ENCODE measurements at regions not wholly inside any gene's neighbourhood (a gene's known extent, or its start where the extent isn't known, plus 50 kb on each side); places are given as distances from the start of the nearest gene placed in this dataset.

DNA sequence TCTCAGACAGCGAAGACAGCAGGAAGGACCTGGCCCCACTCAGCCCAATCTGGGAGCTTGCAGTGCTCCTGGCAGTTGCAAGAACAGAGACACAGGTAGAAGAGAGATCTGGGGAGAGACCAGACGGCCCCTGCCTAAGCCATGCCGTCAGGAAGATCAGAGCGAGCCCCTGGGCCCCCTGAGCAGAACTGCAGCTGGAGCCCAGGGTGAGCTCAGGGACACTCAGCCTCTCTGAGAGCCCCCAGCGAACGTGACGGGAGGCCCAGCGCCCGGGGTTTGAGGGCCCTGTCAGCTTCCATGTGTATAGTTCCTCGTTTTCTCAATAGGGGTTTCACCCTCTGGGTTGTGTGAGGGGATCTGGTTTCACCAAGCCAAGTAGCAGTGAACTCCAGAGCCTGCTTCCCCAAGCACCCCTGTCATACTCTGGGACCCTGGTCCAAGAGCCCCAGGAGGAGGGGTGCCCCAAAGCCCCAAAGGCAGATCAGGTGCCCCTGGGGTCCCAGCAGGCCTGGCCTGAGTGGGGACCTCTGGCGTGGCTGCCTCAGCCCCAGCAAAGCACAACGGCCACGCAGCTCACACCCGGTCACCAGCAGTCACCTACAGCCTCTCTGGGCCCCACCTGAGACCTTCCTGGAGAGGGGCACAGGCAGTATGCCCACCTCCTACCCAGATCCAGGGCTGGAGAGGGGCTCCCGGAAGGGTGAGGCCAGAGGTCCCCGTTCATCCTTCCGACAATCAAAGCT, 431.3 kb upstream of the MYT1L start:
- Histone ChIP-seq H3K9me3 (peaks cover 0 to 5% (median 2%) of the 10 kb centered on the region in 4 donors), H3K27me3 (no peaks in the 10 kb centered on the region), H3K4me1 (no peaks in the 10 kb centered on the region), H3K36me3 (no peaks in the 10 kb centered on the region), H3K4me3 (no peak overlapping the region), H3K27ac (no peak overlapping the region)
- TF ChIP-seq, protein P1, sequence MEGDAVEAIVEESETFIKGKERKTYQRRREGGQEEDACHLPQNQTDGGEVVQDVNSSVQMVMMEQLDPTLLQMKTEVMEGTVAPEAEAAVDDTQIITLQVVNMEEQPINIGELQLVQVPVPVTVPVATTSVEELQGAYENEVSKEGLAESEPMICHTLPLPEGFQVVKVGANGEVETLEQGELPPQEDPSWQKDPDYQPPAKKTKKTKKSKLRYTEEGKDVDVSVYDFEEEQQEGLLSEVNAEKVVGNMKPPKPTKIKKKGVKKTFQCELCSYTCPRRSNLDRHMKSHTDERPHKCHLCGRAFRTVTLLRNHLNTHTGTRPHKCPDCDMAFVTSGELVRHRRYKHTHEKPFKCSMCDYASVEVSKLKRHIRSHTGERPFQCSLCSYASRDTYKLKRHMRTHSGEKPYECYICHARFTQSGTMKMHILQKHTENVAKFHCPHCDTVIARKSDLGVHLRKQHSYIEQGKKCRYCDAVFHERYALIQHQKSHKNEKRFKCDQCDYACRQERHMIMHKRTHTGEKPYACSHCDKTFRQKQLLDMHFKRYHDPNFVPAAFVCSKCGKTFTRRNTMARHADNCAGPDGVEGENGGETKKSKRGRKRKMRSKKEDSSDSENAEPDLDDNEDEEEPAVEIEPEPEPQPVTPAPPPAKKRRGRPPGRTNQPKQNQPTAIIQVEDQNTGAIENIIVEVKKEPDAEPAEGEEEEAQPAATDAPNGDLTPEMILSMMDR (IDR thresholded peaks at IDR 0.05), result no peak
- TF ChIP-seq POLR2A (IDR thresholded peaks at IDR 0.05), result no peak
- no peak for TF ChIP-seq EP300 (IDR thresholded peaks at IDR 0.05)
- no peak for TF ChIP-seq POLR2AphosphoS5 (IDR thresholded peaks at IDR 0.05)
- no peak for ATAC-seq (ENCODE audit: low FRiP score in 2 of 2)
- no peak for DNase-seq
- 71 to 72% methylated on average over 6 to 13 of the region's 17 CpGs for WGBS, 2 donors

DNA sequence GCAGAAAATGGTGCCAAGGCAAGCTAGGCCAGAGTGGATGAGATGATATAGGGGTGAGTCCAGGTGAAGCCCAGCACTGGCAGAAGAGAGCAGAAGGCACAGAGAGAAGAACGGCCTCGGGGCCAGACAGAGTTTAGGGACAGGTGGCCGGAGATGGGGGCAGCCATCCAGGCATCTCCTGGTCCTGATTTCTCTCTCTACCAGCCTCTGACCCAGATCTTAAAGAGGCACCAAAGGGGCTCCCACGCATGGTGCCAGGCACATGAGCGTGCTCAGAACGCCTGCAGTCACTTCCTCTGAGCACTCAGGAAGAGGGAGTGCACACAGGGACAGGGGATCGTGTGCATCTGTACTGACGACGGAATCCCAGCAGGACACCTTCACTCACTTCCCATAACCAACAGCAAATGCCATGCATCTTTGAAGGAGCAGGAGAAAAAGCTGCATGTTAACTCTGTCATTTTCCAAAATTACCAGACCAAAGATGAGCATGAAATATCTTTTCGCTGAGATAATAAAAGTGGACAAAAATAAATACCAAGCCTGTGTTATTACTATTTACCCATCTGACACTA, 427.8 kb upstream of the MYT1L start:
- Histone ChIP-seq H3K4me1 (no peaks in the 10 kb centered on the region), H3K9me3 (peaks cover 0 to 7% (median 2%) of the 10 kb centered on the region in 4 donors)
- 76% methylated on average over 8 to 10 of the region's 10 CpGs for WGBS, 2 donors

DNA sequence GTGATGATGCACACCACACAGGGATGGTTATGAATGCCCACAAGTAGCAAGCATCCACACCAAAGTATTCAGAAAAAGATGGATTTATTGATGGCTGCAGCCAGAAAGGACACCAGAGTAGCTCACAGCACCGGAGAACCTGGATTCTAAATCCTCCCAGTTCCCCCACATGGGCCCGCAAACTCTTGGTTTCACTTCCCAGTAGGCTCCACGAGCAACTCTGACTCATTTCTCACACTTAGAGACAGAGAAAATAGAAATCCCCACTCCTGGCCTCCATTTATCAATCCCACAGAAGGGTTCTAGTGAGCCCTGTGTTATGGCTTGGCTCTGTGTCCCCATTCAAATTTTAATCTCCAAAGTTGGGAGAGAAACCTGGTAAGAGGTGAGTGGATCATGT, 426.7 kb upstream of the MYT1L start:
- WGBS, 2 donors, result 69 to 71% methylated on average over 3 of the region's 3 CpGs
- ATAC-seq (ENCODE audit: low FRiP score in 2 of 2) (no peak), DNase-seq (no peak)
- Histone ChIP-seq H3K36me3 (no peaks in the 10 kb centered on the region), H3K27me3 (no peaks in the 10 kb centered on the region), H3K9me3 (peaks cover 0 to 10% (median 6%) of the 10 kb centered on the region in 4 donors), H3K4me3 (no peak overlapping the region), H3K27ac (no peak overlapping the region), H3K4me1 (no peaks in the 10 kb centered on the region)
- TF ChIP-seq, protein P1 (IDR thresholded peaks at IDR 0.05), result no peak
- TF ChIP-seq POLR2A (IDR thresholded peaks at IDR 0.05), result no peak
- TF ChIP-seq EP300 (IDR thresholded peaks at IDR 0.05), result no peak
- no peak for TF ChIP-seq POLR2AphosphoS5 (IDR thresholded peaks at IDR 0.05)

More for the DNA sequence above, 427.8 kb upstream of the MYT1L start:
- DNase-seq, result no peak
- H3K36me3 ChIP-seq, result no peaks in the 10 kb centered on the region
- no peak overlapping the region for H3K27ac ChIP-seq
- no peak for TF ChIP-seq POLR2AphosphoS5 (IDR thresholded peaks at IDR 0.05)
- TF ChIP-seq POLR2A (IDR thresholded peaks at IDR 0.05), result no peak
- TF ChIP-seq EP300 (IDR thresholded peaks at IDR 0.05), result no peak
- TF ChIP-seq, protein P1 (IDR thresholded peaks at IDR 0.05), result no peak
- no peak overlapping the region for H3K4me3 ChIP-seq
- H3K27me3 ChIP-seq, result no peaks in the 10 kb centered on the region
- no peak for ATAC-seq (ENCODE audit: low FRiP score in 2 of 2)

DNA sequence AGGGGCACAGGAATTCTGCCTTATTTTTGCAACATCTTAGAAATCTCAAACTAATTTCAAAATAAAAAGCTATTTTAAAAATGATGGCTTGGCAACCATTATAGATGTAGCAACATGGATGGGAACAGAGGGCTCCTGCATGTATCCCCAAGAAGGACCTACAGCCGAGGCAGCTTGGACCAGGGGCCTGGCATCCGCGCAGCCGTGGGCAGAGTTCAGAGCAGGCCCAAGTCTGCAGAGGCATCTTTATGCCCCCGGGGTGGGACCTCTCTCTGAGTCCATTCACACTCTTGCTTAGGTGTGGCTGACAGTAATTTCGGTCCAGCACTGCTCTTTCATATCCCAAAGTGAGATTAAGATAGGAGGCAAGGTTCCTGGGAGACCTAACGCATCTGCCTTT, 425.8 kb upstream of the MYT1L start:
- Histone ChIP-seq H3K4me3 (no peak overlapping the region), H3K27me3 (no peaks in the 10 kb centered on the region), H3K36me3 (no peaks in the 10 kb centered on the region), H3K4me1 (no peaks in the 10 kb centered on the region), H3K9me3 (peaks cover 0 to 10% (median 6%) of the 10 kb centered on the region in 4 donors), H3K27ac (no peak overlapping the region)
- DNase-seq, result no peak
- ATAC-seq (ENCODE audit: low FRiP score in 2 of 2), result no peak
- 82 to 88% methylated on average over 6 to 7 of the region's 7 CpGs for WGBS, 2 donors
- TF ChIP-seq EP300 (IDR thresholded peaks at IDR 0.05) (no peak), POLR2A (IDR thresholded peaks at IDR 0.05) (no peak), POLR2AphosphoS5 (IDR thresholded peaks at IDR 0.05) (no peak)
- TF ChIP-seq, protein P1 (IDR thresholded peaks at IDR 0.05), result no peak
